GM21390 (cell line): ENCODE measurements at regions not wholly inside any gene's neighbourhood (a gene's known extent, or its start where the extent isn't known, plus 50 kb on each side); places are given as distances from the start of the nearest gene placed in this dataset.
A peak's percentile ranks its signal among the peaks of the same experiment; 100 is the strongest.
"Not testable (repeated sequence)": the region's sequence is repeated elsewhere in the genome, so short reads cannot be mapped to it uniquely, and the experiment has no call there.

Source experiments
- ATAC-seq: cut with Tn5 transposase; IDR thresholded peaks from one replicate; pipeline ENCODE4 v1.9.1; 2021; ENCODE audit not compliant: unreplicated experiment

DNA sequence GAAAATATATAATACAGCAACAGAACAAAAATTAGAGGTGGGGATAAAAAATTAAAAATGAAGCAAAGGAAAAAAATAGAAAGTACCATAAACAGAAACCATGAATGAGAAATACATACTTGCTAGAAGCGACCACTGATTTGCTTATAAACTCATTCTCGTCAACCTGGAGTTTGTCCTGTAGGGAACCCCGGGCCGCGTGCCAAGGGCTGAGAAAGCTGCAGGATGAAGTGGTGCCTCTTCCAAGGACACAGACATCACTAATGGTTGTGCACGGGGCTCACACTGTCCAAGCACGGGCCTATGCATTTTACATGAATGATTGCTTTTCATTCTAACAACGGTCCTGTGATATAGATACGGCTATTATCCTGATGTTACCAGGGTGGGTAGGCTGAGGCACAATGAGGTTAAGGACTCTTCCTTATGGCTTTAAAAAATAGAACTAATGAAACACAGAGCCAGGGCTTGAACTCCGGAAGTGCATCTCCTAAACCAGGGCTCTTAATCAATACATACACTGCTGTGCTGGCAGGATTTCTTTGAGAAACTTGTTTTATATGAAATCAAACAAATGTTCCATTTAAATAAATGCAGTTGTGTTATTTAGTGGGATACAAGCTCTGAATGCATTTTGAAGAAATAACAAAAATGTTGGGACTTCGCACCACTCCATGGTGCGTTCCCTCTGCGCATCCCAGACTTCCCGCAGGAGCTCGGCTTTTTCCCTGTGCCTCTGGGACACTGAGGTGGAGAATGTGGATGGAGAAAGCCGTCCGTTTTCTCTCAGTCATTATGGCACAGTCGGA lies 113.9 kb upstream of the PHACTR3 start:
- ATAC-seq: not testable (repeated sequence)

DNA sequence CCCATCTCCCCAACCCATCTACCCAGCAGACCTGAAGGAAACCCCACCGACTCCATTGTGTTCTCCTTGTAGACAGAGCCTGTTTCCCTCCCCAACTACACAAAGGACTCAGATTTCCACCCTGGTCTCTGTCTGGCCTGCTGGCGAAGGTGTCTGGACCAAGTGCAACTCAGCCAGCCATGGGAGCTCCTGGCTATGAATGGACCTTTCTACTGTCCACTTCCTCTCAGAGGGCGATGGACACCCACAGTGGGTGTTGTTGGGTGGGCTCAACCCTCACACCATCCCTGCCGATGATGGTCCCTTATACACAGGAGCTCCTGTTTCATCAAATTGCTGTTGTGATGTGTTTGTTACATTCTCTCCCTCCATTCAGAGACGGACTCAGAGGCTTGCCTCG lies 112.5 kb upstream of the PHACTR3 start:
- no peak for ATAC-seq

DNA sequence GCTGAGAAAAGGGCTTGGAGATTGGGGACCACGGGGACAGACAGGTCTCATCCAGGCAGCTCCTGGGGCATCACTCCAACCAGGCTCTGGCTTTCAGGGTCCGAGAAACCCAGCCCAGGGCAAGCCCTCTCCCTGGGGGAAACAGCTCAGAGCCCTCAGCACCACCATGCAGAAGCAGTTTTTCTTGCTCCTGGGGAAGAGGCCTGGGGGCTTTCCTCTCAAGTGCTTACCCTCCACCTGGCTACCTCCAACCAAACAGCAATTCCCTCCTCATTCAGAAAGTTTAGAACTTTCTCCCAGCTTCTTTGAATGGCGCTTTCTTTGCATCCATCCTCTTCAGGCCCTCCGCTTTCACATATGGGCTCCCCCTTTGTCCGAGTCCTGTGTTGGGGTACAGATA lies 110.4 kb upstream of the PHACTR3 start:
- ATAC-seq: no peak

DNA sequence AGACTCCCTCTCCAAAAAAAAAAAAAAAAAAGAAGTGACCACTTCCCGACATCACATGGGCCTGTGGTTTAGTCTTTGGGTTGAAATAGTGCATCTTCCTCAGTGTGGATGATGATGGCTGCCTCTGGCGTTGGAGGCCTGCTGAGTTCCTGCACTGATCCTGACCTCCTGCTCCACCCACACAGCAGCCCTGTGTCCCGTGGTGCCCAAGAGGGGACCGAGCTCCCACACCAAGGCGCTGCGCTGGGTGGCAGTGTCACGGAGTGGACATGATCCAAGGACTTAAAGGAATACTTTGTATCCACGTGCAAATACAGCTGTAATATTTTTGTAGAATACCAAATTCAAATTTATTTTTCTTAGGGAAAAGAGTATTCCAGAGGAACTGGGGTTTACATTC lies 109.2 kb upstream of the PHACTR3 start:
- no peak for ATAC-seq

DNA sequence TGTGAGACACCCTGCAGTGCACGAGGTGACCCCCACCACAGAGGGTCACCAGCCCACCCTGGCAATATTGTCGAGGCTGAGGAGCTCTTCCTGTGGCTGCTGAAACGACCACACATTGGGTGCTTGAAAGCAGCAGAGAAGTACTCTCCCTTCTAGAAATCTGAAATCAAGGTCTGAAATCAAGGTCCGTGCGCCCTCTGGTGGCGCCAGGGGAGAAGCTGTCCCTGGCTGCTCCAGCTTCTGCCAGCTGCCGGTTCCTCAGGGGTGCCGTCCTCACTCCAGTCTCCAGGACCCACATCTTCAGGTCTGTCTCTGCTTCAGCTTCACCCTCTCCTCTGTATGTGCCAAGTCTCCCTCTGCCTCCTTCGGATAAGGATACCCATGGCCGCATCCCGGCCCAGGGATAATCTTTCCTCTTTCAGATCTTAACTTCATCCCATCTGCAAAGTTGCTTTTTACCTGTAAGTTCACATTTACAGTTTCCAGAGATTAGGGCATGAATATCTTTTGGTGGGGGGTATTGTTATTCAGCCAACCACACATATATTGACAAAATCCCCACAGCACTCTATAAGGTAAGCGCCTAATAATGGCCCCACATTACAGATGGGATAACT lies 108.3 kb upstream of the PHACTR3 start:
- ATAC-seq: no peak

DNA sequence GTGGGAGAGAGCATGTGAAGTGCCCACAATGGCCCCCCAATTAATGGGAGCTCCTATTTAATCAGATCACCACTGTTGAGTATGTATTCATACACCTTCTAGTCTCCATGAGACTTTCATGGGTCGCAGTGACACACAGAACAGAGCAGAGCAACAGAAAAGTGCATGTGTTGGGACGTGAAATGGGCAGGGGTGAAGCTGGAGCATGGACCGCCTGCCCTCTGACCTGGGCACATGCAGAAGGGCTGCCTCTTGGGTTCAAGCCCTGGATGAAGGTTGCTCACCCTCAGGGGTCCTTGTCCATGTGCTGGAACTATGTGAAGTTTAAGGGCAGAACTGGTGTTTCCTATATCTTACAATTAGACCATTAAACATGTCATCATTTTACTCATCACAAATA lies 106.0 kb upstream of the PHACTR3 start:
- ATAC-seq: no peak

DNA sequence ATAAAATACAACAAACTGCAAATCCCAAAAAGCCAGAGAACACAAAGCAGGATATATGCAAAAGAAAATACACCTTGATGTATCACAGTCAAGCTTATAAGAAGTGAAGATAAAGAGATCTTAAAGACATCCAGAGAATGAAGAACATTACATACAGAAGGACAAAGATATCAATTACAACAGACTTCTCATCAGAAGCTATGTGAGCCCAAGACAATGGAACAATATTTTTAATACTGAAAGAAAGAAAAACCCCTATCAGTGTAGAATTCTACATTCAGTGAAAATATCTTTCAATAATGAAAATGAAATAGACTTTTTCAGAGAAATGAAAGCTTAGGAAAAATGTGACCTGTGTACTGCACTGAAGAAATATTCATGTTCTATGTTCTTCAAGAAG lies 104.5 kb upstream of the PHACTR3 start:
- ATAC-seq: no peak

DNA sequence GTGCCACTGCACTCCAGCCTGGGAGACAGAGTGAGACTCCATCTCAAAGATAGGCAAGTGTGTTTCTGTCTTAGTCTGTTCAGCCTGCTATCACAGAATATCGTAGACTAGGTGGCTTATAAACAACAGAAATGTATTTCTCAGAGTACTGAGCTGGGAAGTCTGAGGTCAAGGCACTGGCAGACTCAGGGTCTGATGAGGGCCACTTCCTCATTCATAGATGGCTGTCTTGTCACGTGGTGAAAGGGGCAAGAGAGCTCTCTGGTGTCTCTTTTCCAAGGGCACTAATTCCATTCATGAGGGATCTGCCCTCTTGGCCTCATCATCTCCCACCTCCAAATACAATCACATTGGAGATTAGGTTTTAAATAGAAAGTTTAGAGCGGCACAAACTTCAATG lies 95.6 kb upstream of the PHACTR3 start:
- ATAC-seq: no peak

DNA sequence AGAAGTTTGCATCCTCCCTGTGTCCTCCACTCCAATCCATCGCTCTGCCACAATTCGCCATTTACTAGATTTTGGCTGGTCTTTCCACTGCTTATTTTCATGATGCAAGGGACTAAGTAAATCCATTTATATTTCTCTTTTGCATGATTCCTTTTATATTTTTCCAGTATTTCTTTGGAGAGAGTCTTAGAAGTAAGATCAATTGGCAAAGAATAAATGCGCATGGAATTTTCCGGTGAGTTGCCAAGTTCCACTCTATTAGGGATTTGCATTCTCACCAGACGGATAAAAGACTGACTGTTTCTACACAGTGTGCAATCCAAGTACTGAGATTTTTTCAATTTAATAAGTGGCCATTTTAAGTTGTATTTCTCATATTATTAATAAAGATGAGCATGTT lies 91.7 kb upstream of the PHACTR3 start:
- ATAC-seq: no peak

DNA sequence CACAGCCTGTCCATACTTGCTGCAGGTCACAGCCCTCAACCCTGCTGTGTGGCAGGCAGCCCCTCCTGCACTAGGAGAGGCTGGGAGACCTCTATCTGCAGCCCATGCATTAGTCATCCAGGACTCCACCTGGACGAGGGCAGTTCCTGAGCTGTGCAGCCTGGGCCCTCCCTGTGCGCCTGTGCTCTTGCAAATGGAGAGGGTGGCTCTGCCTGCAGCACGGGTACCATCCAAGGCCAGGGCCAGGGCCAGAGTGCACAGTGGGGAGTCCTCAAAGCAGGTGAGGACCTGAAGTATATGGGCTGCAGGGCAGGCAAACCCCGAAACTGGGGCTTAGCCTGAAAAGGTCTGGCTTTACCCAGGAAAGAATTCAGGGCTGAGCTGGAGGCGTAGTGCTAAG lies 89.8 kb upstream of the PHACTR3 start:
- no peak for ATAC-seq

DNA sequence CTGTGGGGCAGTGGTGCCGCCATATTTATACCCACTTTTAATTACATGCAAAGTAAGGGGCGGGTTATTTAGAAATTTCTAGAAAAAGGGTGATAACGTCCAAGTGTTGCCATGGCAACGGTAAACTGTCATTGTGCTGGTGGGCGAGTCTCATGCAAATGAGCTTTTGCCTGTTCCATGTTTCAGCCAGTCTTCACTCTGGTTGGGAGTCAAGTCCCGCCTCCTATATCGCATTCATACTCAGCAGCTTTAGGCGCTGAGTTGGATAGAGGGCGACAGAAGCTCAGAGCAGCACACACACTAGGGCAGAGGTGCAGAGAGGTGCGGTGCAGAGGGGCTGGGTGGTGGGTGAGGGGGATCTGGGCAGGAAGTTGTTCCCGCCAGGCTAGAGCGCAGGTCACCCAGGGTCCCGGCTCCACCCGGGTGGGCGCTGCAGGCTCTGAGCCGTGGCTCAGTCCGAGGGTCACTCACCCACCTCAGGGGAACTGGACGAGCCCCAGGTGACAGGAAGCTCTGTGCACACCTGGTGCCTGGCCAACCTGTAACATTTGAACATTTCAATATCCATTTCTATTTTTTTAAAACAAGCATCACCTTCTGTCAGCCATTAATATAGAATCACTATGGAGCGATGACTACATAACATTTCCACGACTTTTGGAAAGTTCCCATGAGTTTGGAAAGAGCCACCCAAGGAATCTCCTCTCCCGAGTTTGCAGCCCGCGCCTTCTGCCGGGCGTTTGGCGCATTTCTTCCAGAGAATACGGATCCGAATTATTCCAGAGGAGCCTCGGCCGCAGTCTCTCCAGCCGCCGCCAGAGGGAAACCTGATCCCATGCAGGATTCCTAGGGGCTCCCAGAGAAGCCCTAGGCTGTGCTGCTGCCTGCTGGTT lies 89.1 kb upstream of the PHACTR3 start:
- ATAC-seq: no peak

DNA sequence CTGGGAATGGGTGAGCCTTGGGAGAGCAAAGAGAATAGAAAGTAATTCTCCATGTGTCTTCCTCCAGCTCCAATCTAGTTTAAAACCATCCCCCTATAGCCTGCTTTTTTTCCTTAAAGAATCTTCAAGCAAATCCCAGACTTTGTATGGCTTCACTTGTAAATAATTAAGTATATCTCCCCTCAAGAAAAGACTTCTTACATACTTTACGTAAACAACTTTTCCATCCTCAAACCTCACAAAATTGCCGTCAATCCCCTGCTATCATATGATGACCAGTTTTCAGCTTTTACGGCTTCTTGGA lies 88.5 kb upstream of the PHACTR3 start:
- no peak for ATAC-seq

DNA sequence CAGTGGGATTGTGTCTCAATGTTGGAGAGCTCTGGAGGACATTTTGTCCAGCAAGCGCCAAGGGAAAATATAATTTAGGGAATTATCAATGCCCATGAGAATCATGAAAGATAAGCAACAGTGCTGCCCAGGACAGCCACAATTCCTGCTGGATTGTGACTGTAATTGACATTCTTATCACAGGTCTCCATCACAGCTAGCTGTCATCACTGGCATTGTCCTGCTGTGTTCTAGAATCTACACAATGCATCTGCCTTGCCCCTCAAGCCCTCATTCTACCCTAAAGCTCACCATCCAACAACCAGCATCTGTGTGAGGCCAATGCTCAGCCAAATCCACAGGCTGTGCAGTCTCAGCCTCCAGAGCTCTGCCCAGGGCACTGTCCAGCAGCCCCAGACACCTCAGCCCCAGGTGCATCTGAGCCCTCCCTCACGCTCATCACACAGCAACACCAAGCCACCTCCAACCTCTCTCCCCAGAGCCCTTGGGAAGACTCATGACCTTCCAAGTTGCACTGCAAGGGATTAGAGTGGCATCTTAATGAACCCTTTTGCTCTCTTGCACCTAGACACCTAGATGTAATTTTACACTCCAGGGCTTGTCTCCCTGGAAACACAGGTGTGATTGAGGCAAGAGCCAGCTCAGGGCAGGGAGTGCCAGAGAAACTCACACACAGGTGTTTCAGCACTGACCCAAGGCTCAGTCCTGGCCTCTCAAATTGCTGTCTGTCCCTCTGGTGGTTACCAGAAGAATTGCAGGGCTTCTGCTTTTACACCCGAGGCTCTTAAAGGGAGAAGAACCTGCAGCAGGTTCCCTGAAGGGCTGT lies 85.2 kb upstream of the PHACTR3 start:
- peak; percentile 61 for ATAC-seq

DNA sequence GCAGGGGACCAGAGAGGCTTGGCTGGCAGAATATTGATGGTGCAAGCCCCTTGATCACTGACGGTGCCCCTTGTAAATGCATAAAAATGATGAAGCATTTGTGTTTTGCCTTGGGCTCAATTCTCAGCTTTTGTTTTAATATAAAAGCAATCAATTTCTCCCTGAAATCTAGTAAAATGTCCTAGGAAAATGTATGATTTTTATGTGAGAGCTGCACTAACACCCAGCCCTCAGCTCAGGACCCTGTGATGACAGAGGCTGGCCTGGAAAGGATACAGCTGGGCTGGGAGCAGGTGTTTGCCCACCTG lies 84.7 kb upstream of the PHACTR3 start:
- no peak for ATAC-seq

DNA sequence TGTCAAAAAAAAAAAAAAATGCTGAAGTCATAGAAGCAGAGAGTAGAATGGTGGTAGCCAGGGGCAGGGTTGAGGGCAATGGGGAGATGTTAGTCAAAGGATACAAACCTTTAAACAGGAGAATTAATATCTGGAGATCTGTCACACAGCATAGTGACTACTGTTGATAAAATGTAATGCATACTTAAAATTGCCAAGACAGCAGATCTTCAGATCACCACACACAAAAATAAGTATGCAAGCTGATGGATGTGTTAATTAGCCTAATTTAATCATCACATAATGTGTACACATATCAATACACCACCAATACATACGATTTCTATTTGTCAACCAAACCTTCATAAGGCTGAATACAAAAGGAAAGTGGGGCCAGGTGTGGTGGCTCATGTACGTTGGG lies 83.5 kb upstream of the PHACTR3 start:
- no peak for ATAC-seq

DNA sequence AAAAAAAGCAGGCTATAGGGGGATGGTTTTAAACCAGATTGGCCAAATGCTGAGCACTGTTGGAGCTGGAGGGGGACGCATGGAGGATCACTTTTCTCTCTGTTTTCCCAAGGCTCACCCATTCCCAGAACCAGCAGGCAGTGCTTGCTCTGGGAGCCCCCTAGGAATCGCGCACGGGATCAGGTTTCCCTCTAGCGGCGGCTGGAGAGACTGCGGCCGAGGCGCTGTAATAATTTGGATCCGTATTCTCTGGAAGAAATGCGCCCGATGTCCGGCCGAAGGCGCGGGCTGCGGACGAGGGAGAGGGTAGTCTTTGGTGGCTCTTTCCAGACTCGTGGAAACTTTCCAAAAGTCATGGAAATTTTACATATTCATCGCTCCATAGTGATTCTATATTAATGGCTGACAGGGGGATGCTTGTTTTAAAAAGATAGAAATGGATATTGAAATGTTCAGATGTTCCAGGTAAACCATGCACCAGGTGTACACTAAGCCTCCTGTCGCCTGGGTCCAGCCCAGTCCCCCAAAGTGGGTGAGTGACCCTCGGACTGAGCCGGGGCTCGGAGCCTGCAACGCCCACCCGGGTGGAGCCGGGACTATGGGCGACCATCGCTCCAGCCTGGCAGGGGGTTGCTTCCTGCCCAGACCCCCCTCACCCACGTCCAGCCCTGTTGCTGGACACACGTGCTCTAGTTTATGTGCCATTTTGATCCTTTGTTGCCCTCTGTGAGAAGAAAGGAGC lies 78.7 kb upstream of the PHACTR3 start:
- no peak for ATAC-seq

DNA sequence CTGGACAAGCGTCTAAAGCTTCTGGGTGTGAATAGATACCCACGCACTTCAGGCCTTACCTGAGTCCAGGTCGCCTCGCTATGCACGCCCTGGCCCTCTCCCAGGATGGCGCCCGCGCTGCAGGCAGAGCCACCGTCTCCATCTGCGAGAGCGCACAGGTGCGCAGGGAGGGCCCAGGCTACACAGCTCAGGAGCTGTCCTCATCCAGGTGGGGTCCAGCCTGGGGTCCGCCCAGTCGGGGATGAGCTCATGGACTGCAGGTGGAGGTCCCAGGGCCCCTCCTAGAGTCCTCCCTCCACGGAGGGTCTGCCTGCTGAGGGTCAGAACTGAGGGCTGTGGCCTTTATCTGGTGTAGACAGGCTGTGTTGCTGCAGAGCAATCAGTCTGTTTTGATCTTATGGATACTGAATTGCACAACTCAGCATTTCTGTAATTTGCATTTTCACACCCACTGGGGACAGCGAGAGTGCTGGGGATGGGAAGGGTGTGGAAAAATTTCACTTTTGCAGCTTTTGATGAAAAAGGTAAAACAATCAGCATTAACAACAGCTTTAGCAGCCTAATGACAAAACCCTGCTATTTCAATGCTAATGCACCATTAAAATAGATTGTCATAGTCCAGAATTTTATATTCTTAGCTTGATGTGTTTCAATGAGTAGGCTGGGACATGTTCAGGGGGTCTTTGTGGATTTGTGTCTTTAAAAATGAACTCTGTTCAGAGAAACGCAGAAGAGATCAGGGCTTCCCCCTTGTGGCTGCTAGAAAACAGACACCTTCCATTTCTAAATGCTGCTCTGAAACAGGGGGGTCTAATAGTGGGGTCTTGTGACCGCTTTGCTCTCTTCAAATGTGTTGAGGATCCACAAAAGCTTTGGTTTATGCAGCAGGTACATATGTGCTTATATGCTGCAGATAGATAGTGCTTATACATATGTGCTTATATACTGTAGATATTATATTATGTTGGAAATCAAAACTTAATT lies 77.8 kb upstream of the PHACTR3 start:
- ATAC-seq: no peak

DNA sequence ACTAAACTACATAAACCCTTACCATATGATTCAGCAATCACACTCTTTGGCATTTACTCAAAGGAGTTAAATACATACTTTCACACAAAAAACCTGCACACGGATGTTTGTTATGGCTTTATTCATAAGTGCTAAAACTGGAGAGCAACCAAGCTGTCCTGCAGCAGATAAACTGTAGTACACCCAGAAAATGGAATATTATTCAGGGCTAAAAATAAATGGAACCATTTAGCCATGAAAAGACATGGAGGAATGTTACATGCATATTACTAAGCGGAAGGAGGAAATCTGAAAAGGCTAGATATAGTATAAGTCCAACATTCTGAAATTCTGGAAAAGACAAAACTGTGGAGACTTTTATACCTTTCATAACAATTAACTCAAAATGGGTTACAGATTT lies 73.6 kb upstream of the PHACTR3 start:
- ATAC-seq: no peak

DNA sequence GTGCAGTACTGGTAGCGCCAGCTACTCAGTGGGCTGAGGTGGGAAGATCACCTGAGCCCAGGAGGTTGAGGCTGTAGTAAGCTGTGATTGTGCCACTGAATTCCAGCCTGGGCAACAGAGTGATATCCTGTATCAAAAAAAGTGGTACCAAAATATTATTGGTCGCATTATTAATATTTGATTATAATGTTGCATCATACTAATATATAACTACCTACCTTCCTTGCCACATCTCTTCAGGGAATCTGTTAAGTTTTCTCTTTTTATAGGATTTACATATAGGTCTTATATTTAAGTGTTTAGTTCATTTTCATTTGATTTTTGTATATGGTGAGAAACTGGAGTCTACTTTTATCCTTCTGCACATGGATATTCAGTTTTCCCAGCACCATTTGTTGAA lies 66.3 kb upstream of the PHACTR3 start:
- ATAC-seq: no peak

DNA sequence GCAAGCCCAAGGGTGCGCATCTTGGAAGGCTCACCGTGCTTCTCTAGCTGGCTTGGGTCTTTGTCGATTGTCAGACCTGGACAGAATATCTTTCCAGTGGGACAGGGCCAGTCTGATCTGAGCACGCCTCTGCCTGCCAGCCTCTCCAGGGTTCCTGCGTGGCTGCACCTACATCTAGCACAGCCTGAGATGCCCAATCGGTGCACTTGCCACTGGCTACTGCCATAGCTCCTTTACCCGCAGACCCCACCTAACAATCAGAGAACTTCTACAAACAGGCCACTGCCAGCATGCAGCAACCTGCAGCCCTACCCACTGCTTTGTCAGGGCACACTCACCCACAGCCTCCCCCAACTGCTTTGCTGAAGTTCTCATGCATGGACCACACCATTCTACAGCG lies 56.7 kb upstream of the PHACTR3 start:
- no peak for ATAC-seq
